GM21381 (cell line): ENCODE measurements at regions not wholly inside any gene's neighbourhood (a gene's known extent, or its start where the extent isn't known, plus 50 kb on each side); places are given as distances from the start of the nearest gene placed in this dataset.

Experiments used
- ATAC-seq: cut with Tn5 transposase; IDR thresholded peaks from one replicate; pipeline ENCODE4 v1.9.1; 2021; ENCODE audit warnings: mild to moderate bottlenecking, moderate library complexity; ENCODE audit not compliant: unreplicated experiment

- no peak for ATAC-seq
These were observed 145.6 kb downstream of the DYRK2 start for GRCh38 chr12:67794161-67794560.

GRCh38 chr12:67795236-67795635 is 146.7 kb downstream of the DYRK2 start:
- no peak for ATAC-seq

GRCh38 chr12:67797185-67797741 is 148.7 kb downstream of the DYRK2 start:
- no peak for ATAC-seq

GRCh38 chr12:67797753-67798152 is 149.2 kb downstream of the DYRK2 start:
- ATAC-seq = no peak

- ATAC-seq = no peak
These were observed 150.2 kb downstream of the DYRK2 start for GRCh38 chr12:67798768-67799167.

- ATAC-seq = no peak
These were observed 154.2 kb downstream of the DYRK2 start for GRCh38 chr12:67802731-67803130.

GRCh38 chr12:67803278-67803993 is 154.9 kb downstream of the DYRK2 start:
- no peak for ATAC-seq

- ATAC-seq = no peak
These were observed 155.6 kb downstream of the DYRK2 start for GRCh38 chr12:67804168-67804567.

GRCh38 chr12:67807814-67808213 is 159.3 kb downstream of the DYRK2 start:
- ATAC-seq = no peak

- ATAC-seq = no peak
These were observed 161.6 kb downstream of the DYRK2 start for GRCh38 chr12:67810166-67810565.

- no peak for ATAC-seq
These were observed 163.2 kb downstream of the DYRK2 start for GRCh38 chr12:67811437-67812361.

- ATAC-seq = no peak
These were observed 164.9 kb downstream of the DYRK2 start for GRCh38 chr12:67813456-67813904.

- no peak for ATAC-seq
These were observed 167.7 kb downstream of the DYRK2 start for GRCh38 chr12:67816269-67816668.

GRCh38 chr12:67818459-67818903 is 169.9 kb downstream of the DYRK2 start:
- ATAC-seq = no peak

GRCh38 chr12:67819902-67820301 is 169.3 kb upstream of the IFNG-AS1 start:
- ATAC-seq = no peak

- ATAC-seq = no peak
These were observed 168.6 kb upstream of the IFNG-AS1 start for GRCh38 chr12:67820694-67821093.

GRCh38 chr12:67822826-67823225 is 166.4 kb upstream of the IFNG-AS1 start:
- ATAC-seq = no peak

- ATAC-seq = no peak
These were observed 163.1 kb upstream of the IFNG-AS1 start for GRCh38 chr12:67826148-67826547.

- no peak for ATAC-seq
These were observed 162.1 kb upstream of the IFNG-AS1 start for GRCh38 chr12:67826946-67827720.

- peak; percentile 66 for ATAC-seq
These were observed 161.3 kb upstream of the IFNG-AS1 start for GRCh38 chr12:67827820-67828383.
